ENCODE measurements at regions not wholly inside any gene's neighbourhood (a gene's known extent, or its start where the extent isn't known, plus 50 kb on each side); places are given as distances from the start of the nearest gene placed in this dataset.
"Not testable (repeated sequence)": the region's sequence is repeated elsewhere in the genome, so short reads cannot be mapped to it uniquely, and the experiment has no call there.

DNA sequence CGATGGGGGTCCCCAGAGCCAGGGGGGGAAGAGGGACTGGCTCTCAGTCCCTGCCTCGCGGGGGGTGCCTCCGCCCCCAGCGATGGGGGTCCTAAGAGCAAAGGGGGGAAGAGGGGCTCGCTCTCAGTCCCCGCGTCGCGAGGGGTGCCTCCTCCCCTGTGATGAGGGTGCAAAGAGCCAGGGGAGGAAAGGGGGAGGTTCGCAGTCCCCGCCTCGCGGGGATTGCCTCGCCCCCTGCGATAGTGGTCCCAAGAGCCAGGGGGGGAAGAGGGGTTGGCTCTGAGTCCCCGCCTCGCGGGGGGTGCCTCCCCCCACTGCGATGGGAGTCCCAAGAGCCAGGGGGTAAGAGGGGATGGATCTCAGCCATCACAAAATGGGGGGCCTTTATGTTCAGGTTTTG, 168.5 kb downstream of the ATP6V0E2 start:
- TF ChIP-seq, protein P1, sequence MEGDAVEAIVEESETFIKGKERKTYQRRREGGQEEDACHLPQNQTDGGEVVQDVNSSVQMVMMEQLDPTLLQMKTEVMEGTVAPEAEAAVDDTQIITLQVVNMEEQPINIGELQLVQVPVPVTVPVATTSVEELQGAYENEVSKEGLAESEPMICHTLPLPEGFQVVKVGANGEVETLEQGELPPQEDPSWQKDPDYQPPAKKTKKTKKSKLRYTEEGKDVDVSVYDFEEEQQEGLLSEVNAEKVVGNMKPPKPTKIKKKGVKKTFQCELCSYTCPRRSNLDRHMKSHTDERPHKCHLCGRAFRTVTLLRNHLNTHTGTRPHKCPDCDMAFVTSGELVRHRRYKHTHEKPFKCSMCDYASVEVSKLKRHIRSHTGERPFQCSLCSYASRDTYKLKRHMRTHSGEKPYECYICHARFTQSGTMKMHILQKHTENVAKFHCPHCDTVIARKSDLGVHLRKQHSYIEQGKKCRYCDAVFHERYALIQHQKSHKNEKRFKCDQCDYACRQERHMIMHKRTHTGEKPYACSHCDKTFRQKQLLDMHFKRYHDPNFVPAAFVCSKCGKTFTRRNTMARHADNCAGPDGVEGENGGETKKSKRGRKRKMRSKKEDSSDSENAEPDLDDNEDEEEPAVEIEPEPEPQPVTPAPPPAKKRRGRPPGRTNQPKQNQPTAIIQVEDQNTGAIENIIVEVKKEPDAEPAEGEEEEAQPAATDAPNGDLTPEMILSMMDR (conservative IDR thresholded peaks at IDR 0.05), result not testable (repeated sequence)
- TF ChIP-seq ZFX (IDR thresholded peaks at IDR 0.05), result not testable (repeated sequence)
